Adrenal gland (tissue), 9 donors: ENCODE measurements at regions not wholly inside any gene's neighbourhood (a gene's known extent, or its start where the extent isn't known, plus 50 kb on each side); places are given as distances from the start of the nearest gene placed in this dataset.
"Not testable (repeated sequence)": the region's sequence is repeated elsewhere in the genome, so short reads cannot be mapped to it uniquely, and the experiment has no call there.

Source experiments
- DNase-seq, 7 donors: peaks; one replicate each; pipeline ENCODE4 v3.0.0-alpha.2; 2019 to 2020
- H3K27ac ChIP-seq, 5 donors: fragments of 200-600 bp; sonication (generic) in 4 of 5; 1 replicate in 3 of 5; 2 replicates in 2 of 5; pipeline versions ENCODE4 v1.5.1 to v1.8.0; 2016 to 2020; ENCODE audit warnings: mild to moderate bottlenecking in 1 of 5
- H3K27me3 ChIP-seq: fragments of 200-600 bp; 2 replicates; pipeline ENCODE4 v1.8.0; 2021
- H3K36me3 ChIP-seq, 2 donors: fragments of 200-600 bp; replicated peaks in 1 of 2; 1 replicate in 1 of 2; 2 replicates in 1 of 2; pipeline versions ENCODE4 v1.5.1 to v1.8.0; 2018 to 2022
- H3K4me1 ChIP-seq, 2 donors: fragments of 200-600 bp; replicated peaks in 1 of 2; 1 replicate in 1 of 2; 2 replicates in 1 of 2; pipeline versions ENCODE4 v1.5.1 to v1.8.0; 2018 to 2021
- H3K4me3 ChIP-seq, 4 donors: fragments of 200-600 bp; sonication (generic) in 3 of 4; one replicate each; pipeline ENCODE4 v1.5.1; 2016 to 2018
- H3K9me3 ChIP-seq, 3 donors: fragments of 200-600 bp; sonication (generic) in 1 of 3; replicated peaks in 1 of 3; 1 replicate in 2 of 3; 2 replicates in 1 of 3; pipeline versions ENCODE4 v1.5.1 to v1.8.0; 2016 to 2021
- POLR2A ChIP-seq, 2 donors: fragments of 450-650 bp; IDR thresholded peaks; one replicate each; pipeline ENCODE4 v1.6.1; 2017; ENCODE audit warnings: antibody characterized with exemption in 2 of 2, mild to moderate bottlenecking in 2 of 2, moderate library complexity in 1 of 2
- WGBS, 4 donors: extraction: QIAGEN DNeasy Blood & Tissue Kit in 2 of 4; methylation state at CpG; one replicate each; pipeline versions ENCODE4 v1.1.5 to v1.1.7; 2013 to 2017; 5-methylcytosine and 5-hydroxymethylcytosine counted together
- intact Hi-C, 2 donors: fragments of 100-400 bp; cut with DNase I; formaldehyde crosslinking; loops; one replicate each; pipeline versions ENCODE4 v1.14.1 to v1.15.0; 2022 to 2023
- small RNA-seq, 2 donors: library from RNA; depleted of rRNA; stranded (forward); fragments of <200 nt; gene quantifications; one replicate each; pipeline ENCODE3, GENCODE V24; 2016
- TF ChIP-seq, protein P1 (sequence below), 6 experiments: fragments of 450-650 bp in 4 of 6; fragments of 200-600 bp in 2 of 6; sonication (generic) in 1 of 6; IDR thresholded peaks; 1 replicate in 5 of 6; 2 replicates in 1 of 6; pipeline versions ENCODE4 v1.5.1 to v1.8.0; 2016 to 2021; ENCODE audit warnings: antibody characterized with exemption in 6 of 6, mild to moderate bottlenecking in 2 of 6, moderate library complexity in 1 of 6
- donor health status: healthy with polysubstance abuse.
- donor health status: Bipolar disorder and iron deficiency.
- donor health status: DM: yes; HTN: yes; CAD: no.
- donor health status: DM: no; HTN: no; CAD: no.
- donor health status: DM: no; HTN: no; CAD: no.

DNA sequence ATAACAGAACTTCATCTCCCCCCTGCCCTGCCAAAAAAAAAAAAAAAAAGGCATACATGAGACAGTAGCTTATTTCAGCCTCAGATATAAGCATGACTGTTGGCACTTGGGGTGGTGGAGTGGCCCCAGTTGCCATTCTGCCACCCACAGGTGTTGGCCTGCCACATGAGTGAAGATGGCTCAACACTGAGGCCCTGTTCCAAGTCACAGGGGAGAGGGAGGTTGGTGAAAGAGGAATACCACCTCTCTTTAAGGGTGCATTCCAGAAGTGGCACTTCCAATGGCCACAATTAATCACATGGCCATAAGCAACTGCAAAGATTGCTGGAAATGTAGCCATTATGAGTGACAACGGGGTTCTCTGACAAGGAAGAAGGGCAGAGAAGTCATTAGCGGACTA, 61.9 kb upstream of the JARID2 start:
- Histone ChIP-seq H3K27ac (no peak overlapping the region), H3K4me3 (no peak overlapping the region)
- WGBS, 4 donors: 91 to 100% (median 96%) methylated on average over 2 of the region's 2 CpGs

DNA sequence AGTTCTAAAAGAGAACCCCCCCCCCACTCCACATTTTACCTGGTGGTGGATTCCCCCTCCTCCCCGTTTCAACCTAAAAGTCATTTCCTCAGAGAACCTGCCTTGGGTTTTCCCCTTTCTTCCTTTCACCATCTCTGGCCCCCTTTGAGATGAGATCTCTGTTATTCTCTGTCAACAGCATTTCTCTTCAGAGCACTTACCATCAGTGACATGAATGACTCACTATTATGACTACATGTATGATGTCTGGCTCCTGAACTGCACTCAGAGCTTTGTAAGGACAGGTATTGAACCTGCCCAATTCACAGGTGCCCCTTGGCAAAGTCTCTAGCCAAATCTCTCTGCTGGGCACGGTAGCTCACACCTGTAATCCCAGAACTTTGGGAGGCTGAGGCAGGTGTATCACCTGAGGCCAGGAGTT, 61.4 kb upstream of the JARID2 start:
- no peaks in the 10 kb centered on the region for H3K9me3 ChIP-seq
- intact Hi-C loops: no loop called here
- no peak for DNase-seq

More for the DNA sequence above, 61.9 kb upstream of the JARID2 start:
- no peak for DNase-seq
- Histone ChIP-seq H3K9me3 (no peaks in the 10 kb centered on the region), H3K36me3 (no peaks in the 10 kb centered on the region), H3K4me1 (no peaks in the 10 kb centered on the region), H3K27me3 (no peaks in the 10 kb centered on the region)
- TF ChIP-seq, protein P1, sequence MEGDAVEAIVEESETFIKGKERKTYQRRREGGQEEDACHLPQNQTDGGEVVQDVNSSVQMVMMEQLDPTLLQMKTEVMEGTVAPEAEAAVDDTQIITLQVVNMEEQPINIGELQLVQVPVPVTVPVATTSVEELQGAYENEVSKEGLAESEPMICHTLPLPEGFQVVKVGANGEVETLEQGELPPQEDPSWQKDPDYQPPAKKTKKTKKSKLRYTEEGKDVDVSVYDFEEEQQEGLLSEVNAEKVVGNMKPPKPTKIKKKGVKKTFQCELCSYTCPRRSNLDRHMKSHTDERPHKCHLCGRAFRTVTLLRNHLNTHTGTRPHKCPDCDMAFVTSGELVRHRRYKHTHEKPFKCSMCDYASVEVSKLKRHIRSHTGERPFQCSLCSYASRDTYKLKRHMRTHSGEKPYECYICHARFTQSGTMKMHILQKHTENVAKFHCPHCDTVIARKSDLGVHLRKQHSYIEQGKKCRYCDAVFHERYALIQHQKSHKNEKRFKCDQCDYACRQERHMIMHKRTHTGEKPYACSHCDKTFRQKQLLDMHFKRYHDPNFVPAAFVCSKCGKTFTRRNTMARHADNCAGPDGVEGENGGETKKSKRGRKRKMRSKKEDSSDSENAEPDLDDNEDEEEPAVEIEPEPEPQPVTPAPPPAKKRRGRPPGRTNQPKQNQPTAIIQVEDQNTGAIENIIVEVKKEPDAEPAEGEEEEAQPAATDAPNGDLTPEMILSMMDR (IDR thresholded peaks at IDR 0.05): no peak
- TF ChIP-seq POLR2A (IDR thresholded peaks at IDR 0.05): no peak
- intact Hi-C loops: no loop called here

DNA sequence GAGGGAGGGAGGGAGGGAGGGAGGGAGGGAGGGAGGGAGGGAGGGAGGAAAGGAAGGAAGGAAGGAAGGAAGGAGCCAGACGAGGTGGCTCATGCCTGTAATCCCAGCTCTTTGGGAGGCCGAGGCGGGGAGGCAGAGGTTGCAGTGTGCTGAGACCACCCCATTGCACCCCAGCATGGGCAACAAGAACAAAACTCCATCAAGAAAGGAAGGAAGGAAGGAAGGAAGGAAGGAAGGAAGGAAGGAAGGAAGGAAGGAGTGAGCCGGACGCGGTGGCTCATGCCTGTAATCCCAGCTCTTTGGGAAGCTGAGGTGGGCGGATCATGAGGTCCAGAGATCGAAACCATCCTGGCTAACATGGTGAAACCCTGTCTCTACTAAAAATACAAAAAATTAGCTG, 60.8 kb upstream of the JARID2 start:
- H3K36me3 ChIP-seq, H3K9me3 ChIP-seq, H3K27me3 ChIP-seq, DNase-seq, H3K27ac ChIP-seq, H3K4me3 ChIP-seq, H3K4me1 ChIP-seq, intact Hi-C loops: not testable (repeated sequence)
- 84 to 91% (median 87%) methylated on average over 8 of the region's 8 CpGs for WGBS, 4 donors

More for the DNA sequence above, 61.4 kb upstream of the JARID2 start:
- no peak for TF ChIP-seq POLR2A (IDR thresholded peaks at IDR 0.05)
- TF ChIP-seq, protein P1 (IDR thresholded peaks at IDR 0.05): no peak
- no peaks in the 10 kb centered on the region for H3K27me3 ChIP-seq
- no peaks in the 10 kb centered on the region for H3K36me3 ChIP-seq
- no peak overlapping the region for H3K4me3 ChIP-seq
- H3K27ac ChIP-seq: no peak overlapping the region
- H3K4me1 ChIP-seq: no peaks in the 10 kb centered on the region
- WGBS, 4 donors: 75 to 88% (median 85%) methylated on average over 2 of the region's 2 CpGs

DNA sequence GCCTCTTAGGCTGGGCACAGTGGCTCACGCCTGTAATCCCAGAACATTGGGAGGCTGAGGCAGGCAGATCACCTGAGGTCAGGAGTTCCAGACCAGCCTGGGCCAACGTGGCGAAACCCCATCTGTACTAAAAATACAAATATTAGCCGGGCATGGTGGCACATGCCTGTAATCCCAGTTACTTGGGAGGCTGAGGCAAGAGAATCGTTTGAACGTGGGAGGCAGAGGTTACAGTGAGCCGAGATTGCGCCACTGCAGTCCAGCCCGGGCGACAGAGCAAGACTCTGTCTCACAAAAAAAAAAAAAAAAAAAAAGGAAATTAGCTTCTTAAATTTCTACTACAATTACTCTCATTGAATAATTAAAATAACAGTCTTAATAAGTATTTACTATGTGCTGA, 52.4 kb upstream of the JARID2 start:
- H3K4me3 ChIP-seq, H3K27ac ChIP-seq, H3K27me3 ChIP-seq, H3K9me3 ChIP-seq, intact Hi-C loops, H3K36me3 ChIP-seq, H3K4me1 ChIP-seq: not testable (repeated sequence)
- WGBS, 4 donors: 81 to 88% (median 84%) methylated on average over 10 of the region's 10 CpGs
- peak in 3 of 7 donors; percentile 7 to 21 (median 17) for DNase-seq

DNA sequence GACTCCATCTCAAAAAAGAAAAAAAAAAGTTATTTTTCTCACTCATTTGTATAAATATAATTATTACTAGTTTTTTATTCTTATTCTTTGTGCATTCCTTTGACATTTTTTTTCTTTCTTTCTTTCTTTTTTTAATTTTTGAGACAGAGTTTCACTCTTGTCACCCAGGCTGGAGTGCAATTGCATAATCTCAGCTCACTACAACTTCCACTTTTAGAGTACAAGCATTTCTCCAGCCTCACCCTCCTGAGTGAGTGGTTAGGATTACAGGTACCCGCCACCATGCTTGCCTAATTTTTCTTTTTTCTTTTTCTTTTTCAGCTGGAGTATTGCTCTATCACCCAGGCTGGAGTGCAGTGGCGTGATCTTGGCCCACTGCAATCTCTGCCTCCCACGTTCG, 51.4 kb upstream of the JARID2 start:
- DNase-seq: no peak
- H3K4me1 ChIP-seq: no peaks in the 10 kb centered on the region
- intact Hi-C loops: no loop called here

More for the DNA sequence above, 51.4 kb upstream of the JARID2 start:
- Histone ChIP-seq H3K4me3 (no peak overlapping the region), H3K36me3 (no peaks in the 10 kb centered on the region), H3K9me3 (no peaks in the 10 kb centered on the region), H3K27me3 (no peaks in the 10 kb centered on the region), H3K27ac (no peak overlapping the region)
- 79 to 92% (median 88%) methylated on average over 4 of the region's 4 CpGs for WGBS, 4 donors
- no peak for TF ChIP-seq POLR2A (IDR thresholded peaks at IDR 0.05)
- TF ChIP-seq, protein P1 (IDR thresholded peaks at IDR 0.05): no peak

Small RNA genes in the stretch of these regions (small RNA-seq; reads per million reads assigned to genes)
- 0 reads per million in 2 donors for gene RN7SL332P
- 0 reads per million in 2 donors for gene RNU6-793P
